ENCODE measurements at regions not wholly inside any gene's neighbourhood (a gene's known extent, or its start where the extent isn't known, plus 50 kb on each side); places are given as distances from the start of the nearest gene placed in this dataset.

DNA sequence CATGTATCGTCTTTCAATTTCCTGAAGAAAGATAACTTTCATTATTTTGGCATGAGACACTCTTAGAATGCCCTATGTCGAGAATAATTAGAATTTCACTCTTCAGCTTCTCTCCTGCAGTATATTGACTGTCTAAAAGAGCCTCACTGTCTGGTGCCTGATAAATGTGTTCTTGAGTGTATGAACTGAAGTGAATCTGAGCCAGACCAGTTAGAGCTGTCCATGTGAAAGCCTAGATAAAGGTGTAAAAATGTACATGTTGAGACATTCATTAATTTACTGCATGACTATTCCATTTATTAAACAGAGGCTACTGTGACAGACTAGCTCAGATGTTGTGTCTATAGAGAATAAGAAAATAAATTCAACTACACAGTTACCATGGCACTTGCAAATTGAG is 283.2 kb downstream of the PCDH18 start:
- Histone ChIP-seq H3K9me3 (ENCODE audit: control insufficient read depth, low read depth, low read length) (no peaks in the 10 kb centered on the region), H3K36me3 (ENCODE audit: control insufficient read depth, low read depth, low read length) (no peaks in the 10 kb centered on the region), H3K27ac (ENCODE audit: low read length) (no peak overlapping the region), H3K27me3 (ENCODE audit: control insufficient read depth, insufficient read depth, low read length) (no peaks in the 10 kb centered on the region), H3K9ac (ENCODE audit: low read length) (no peak overlapping the region), H3K4me3 (ENCODE audit: low read length) (no peak overlapping the region), H3K4me1 (ENCODE audit: control insufficient read depth, low read depth, low read length) (peaks cover 3% of the 10 kb centered on the region)

DNA sequence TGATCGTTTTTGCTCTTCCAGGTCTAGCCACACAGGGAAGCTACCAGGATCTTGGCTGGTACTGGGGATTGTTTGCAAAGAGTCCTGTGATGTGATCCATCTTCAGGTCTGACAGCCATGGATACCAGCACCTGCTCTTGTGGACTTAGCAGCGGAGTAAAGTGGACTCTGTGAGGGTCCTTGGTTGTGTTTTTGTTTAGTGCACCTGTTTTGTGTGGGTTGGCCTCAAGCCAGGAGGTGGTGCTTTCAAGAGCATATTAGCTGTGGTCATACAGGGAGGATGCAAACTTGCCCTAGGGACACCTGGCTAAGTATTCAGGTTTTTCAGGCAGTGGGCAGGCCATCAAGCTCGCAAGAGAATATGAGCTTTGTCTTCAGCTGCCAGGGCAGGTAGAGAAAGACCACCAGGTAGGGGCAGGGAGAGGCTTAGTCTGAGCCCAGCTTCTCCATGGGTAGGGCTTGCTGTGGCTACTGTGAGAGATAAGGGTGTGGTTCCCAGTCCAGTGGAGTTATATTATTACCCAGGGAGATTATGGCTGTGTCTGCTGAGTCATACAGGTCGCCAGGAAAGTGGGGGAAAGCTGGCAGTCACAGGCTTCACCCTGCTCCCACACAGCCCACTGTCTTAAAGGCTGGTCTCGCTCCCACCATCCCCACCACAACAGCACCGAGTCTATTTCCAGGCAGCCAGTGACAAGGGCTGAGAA is 293.7 kb downstream of the PCDH18 start:
- H3K27me3 ChIP-seq (ENCODE audit: control insufficient read depth, insufficient read depth, low read length), result no peaks in the 10 kb centered on the region
- no peaks in the 10 kb centered on the region for H3K36me3 ChIP-seq (ENCODE audit: control insufficient read depth, low read depth, low read length)
- H3K27ac ChIP-seq (ENCODE audit: low read length), result no peak overlapping the region
- no peaks in the 10 kb centered on the region for H3K9me3 ChIP-seq (ENCODE audit: control insufficient read depth, low read depth, low read length)
- H3K4me3 ChIP-seq (ENCODE audit: low read length), result no peak overlapping the region
- H3K9ac ChIP-seq (ENCODE audit: low read length), result no peak overlapping the region
- H3K4me1 ChIP-seq (ENCODE audit: control insufficient read depth, low read depth, low read length), result no peaks in the 10 kb centered on the region

GRCh38 chr4:137226900-137227299 is 305.4 kb downstream of the PCDH18 start:
- no peaks in the 10 kb centered on the region for H3K36me3 ChIP-seq (ENCODE audit: control insufficient read depth, low read depth, low read length)
- no peak overlapping the region for H3K27ac ChIP-seq (ENCODE audit: low read length)
- no peak overlapping the region for H3K4me3 ChIP-seq (ENCODE audit: low read length)
- H3K9me3 ChIP-seq (ENCODE audit: control insufficient read depth, low read depth, low read length), result no peaks in the 10 kb centered on the region
- H3K27me3 ChIP-seq (ENCODE audit: control insufficient read depth, insufficient read depth, low read length), result no peaks in the 10 kb centered on the region
- no peaks in the 10 kb centered on the region for H3K4me1 ChIP-seq (ENCODE audit: control insufficient read depth, low read depth, low read length)
- H3K9ac ChIP-seq (ENCODE audit: low read length), result no peak overlapping the region

DNA sequence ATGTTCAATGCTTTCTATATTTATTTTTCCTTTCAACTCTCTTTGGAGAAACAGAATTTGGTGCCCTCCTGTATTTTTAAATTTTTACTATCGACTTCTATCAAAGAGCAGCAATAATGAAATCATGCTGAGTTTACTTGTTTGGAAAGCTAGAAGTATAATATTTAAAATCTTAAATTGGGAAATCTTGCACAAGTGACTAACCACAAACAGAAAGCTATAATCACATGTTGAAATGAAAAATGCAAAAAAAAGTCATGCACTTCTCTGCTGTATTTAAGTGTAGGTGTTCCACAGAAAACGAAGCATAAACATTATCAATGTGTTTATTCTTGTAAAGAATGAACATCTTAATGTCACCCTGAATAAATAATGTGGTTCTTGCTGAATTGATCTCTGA is 306.1 kb downstream of the PCDH18 start:
- H3K4me3 ChIP-seq (ENCODE audit: low read length), result no peak overlapping the region
- H3K9ac ChIP-seq (ENCODE audit: low read length), result no peak overlapping the region
- no peaks in the 10 kb centered on the region for H3K36me3 ChIP-seq (ENCODE audit: control insufficient read depth, low read depth, low read length)
- H3K27ac ChIP-seq (ENCODE audit: low read length), result no peak overlapping the region
- H3K27me3 ChIP-seq (ENCODE audit: control insufficient read depth, insufficient read depth, low read length), result no peaks in the 10 kb centered on the region
- H3K4me1 ChIP-seq (ENCODE audit: control insufficient read depth, low read depth, low read length), result no peaks in the 10 kb centered on the region
- no peaks in the 10 kb centered on the region for H3K9me3 ChIP-seq (ENCODE audit: control insufficient read depth, low read depth, low read length)

GRCh38 chr4:137213372-137214173 is 318.7 kb downstream of the PCDH18 start:
- no peaks in the 10 kb centered on the region for H3K4me1 ChIP-seq (ENCODE audit: control insufficient read depth, low read depth, low read length)
- no peaks in the 10 kb centered on the region for H3K9me3 ChIP-seq (ENCODE audit: control insufficient read depth, low read depth, low read length)
- H3K36me3 ChIP-seq (ENCODE audit: control insufficient read depth, low read depth, low read length), result no peaks in the 10 kb centered on the region
- H3K27me3 ChIP-seq (ENCODE audit: control insufficient read depth, insufficient read depth, low read length), result no peaks in the 10 kb centered on the region
- no peak overlapping the region for H3K27ac ChIP-seq (ENCODE audit: low read length)
- no peak overlapping the region for H3K4me3 ChIP-seq (ENCODE audit: low read length)
- no peak overlapping the region for H3K9ac ChIP-seq (ENCODE audit: low read length)

DNA sequence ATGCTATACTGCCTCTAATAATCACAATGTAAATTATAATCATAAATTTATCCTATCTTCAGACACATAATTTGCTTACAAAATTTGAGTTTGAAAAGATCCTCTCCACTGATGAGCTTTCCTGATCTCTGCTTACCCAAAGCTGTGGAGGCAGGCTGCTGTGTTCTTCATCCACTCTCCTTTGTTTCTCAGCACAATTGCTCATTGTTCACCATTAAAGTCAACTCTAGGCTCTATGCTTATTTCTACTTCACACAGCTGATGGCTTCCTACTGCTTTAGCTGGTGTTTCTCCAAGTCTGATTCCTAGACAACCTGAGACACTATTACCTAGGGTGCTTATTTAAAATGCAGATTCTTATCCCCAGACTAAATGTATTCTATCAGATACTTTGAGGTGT is 319.7 kb downstream of the PCDH18 start:
- Histone ChIP-seq H3K27ac (ENCODE audit: low read length) (no peak overlapping the region), H3K4me3 (ENCODE audit: low read length) (no peak overlapping the region), H3K9ac (ENCODE audit: low read length) (no peak overlapping the region), H3K4me1 (ENCODE audit: control insufficient read depth, low read depth, low read length) (no peaks in the 10 kb centered on the region), H3K9me3 (ENCODE audit: control insufficient read depth, low read depth, low read length) (no peaks in the 10 kb centered on the region), H3K27me3 (ENCODE audit: control insufficient read depth, insufficient read depth, low read length) (no peaks in the 10 kb centered on the region), H3K36me3 (ENCODE audit: control insufficient read depth, low read depth, low read length) (no peaks in the 10 kb centered on the region)

- no peaks in the 10 kb centered on the region for H3K27me3 ChIP-seq (ENCODE audit: control insufficient read depth, insufficient read depth, low read length)
Observed at GRCh38 chr4:137209240-137209639, 323.1 kb downstream of the PCDH18 start.

GRCh38 chr4:137206781-137207180 is 325.5 kb downstream of the PCDH18 start:
- Histone ChIP-seq H3K27me3 (ENCODE audit: control insufficient read depth, insufficient read depth, low read length) (no peaks in the 10 kb centered on the region), H3K36me3 (ENCODE audit: control insufficient read depth, low read depth, low read length) (no peaks in the 10 kb centered on the region), H3K4me3 (ENCODE audit: low read length) (no peak overlapping the region), H3K9me3 (ENCODE audit: control insufficient read depth, low read depth, low read length) (no peaks in the 10 kb centered on the region), H3K9ac (ENCODE audit: low read length) (no peak overlapping the region), H3K27ac (ENCODE audit: low read length) (no peak overlapping the region), H3K4me1 (ENCODE audit: control insufficient read depth, low read depth, low read length) (no peaks in the 10 kb centered on the region)

More at GRCh38 chr4:137209240-137209639, 323.1 kb downstream of the PCDH18 start:
- no peaks in the 10 kb centered on the region for H3K9me3 ChIP-seq (ENCODE audit: control insufficient read depth, low read depth, low read length)
- H3K36me3 ChIP-seq (ENCODE audit: control insufficient read depth, low read depth, low read length), result no peaks in the 10 kb centered on the region
- H3K4me1 ChIP-seq (ENCODE audit: control insufficient read depth, low read depth, low read length), result no peaks in the 10 kb centered on the region
- no peak overlapping the region for H3K27ac ChIP-seq (ENCODE audit: low read length)
- no peak overlapping the region for H3K9ac ChIP-seq (ENCODE audit: low read length)
- H3K4me3 ChIP-seq (ENCODE audit: low read length), result no peak overlapping the region

DNA sequence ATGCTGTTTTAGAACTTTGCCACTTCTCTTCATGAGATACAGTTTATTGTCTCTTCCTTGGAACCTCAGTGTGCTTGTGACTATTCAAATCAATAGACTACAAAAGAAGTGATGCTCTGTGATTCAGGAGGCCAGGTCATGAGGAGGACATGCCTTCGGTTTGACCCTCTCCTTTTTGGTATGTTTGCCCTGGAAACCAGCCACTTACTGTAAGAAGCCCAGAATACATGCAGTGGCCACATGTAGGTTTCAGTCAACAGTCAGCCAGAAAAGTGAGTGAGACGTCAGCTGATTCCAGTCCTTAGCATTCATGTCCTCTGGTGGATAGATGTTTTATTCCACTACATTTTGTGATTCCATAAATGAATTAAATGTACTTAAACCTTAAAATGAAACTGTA is 328.7 kb downstream of the PCDH18 start:
- Histone ChIP-seq H3K9me3 (ENCODE audit: control insufficient read depth, low read depth, low read length) (no peaks in the 10 kb centered on the region), H3K36me3 (ENCODE audit: control insufficient read depth, low read depth, low read length) (no peaks in the 10 kb centered on the region), H3K27ac (ENCODE audit: low read length) (no peak overlapping the region), H3K4me3 (ENCODE audit: low read length) (no peak overlapping the region), H3K27me3 (ENCODE audit: control insufficient read depth, insufficient read depth, low read length) (no peaks in the 10 kb centered on the region), H3K4me1 (ENCODE audit: control insufficient read depth, low read depth, low read length) (peaks cover 6% of the 10 kb centered on the region), H3K9ac (ENCODE audit: low read length) (no peak overlapping the region)

- no peaks in the 10 kb centered on the region for H3K36me3 ChIP-seq (ENCODE audit: control insufficient read depth, low read depth, low read length)
- H3K9me3 ChIP-seq (ENCODE audit: control insufficient read depth, low read depth, low read length), result no peaks in the 10 kb centered on the region
- H3K9ac ChIP-seq (ENCODE audit: low read length), result no peak overlapping the region
- peaks cover 6% of the 10 kb centered on the region for H3K4me1 ChIP-seq (ENCODE audit: control insufficient read depth, low read depth, low read length)
- no peak overlapping the region for H3K27ac ChIP-seq (ENCODE audit: low read length)
- no peak overlapping the region for H3K4me3 ChIP-seq (ENCODE audit: low read length)
- H3K27me3 ChIP-seq (ENCODE audit: control insufficient read depth, insufficient read depth, low read length), result no peaks in the 10 kb centered on the region
Observed at GRCh38 chr4:137200322-137200721, 332.0 kb downstream of the PCDH18 start.

- Histone ChIP-seq H3K27ac (ENCODE audit: low read length) (no peak overlapping the region), H3K27me3 (ENCODE audit: control insufficient read depth, insufficient read depth, low read length) (no peaks in the 10 kb centered on the region), H3K9me3 (ENCODE audit: control insufficient read depth, low read depth, low read length) (no peaks in the 10 kb centered on the region), H3K9ac (ENCODE audit: low read length) (no peak overlapping the region), H3K36me3 (ENCODE audit: control insufficient read depth, low read depth, low read length) (no peaks in the 10 kb centered on the region), H3K4me1 (ENCODE audit: control insufficient read depth, low read depth, low read length) (peaks cover 6% of the 10 kb centered on the region), H3K4me3 (ENCODE audit: low read length) (no peak overlapping the region)
Observed at GRCh38 chr4:137198791-137199190, 333.5 kb downstream of the PCDH18 start.

DNA sequence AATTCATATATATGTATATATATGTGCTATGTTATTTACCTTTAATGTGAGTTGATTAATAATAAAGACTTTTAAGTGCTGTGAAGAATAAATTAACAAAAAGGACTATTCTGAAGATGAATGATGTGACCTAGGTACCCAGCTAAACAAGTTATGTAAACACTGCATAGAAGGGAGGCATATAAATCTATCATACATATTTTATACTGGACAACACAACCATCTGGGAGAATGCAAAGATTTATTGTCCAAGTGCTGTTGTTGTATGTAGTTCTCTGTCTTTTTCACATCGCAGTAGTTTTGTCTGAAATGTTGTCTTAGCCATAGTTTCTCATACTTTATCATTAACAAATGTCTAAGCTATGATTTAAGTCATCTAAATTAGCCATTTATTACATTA is 337.6 kb downstream of the PCDH18 start:
- no peak overlapping the region for H3K4me3 ChIP-seq (ENCODE audit: low read length)
- H3K36me3 ChIP-seq (ENCODE audit: control insufficient read depth, low read depth, low read length), result no peaks in the 10 kb centered on the region
- no peaks in the 10 kb centered on the region for H3K4me1 ChIP-seq (ENCODE audit: control insufficient read depth, low read depth, low read length)
- H3K9ac ChIP-seq (ENCODE audit: low read length), result no peak overlapping the region
- H3K9me3 ChIP-seq (ENCODE audit: control insufficient read depth, low read depth, low read length), result no peaks in the 10 kb centered on the region
- H3K27ac ChIP-seq (ENCODE audit: low read length), result no peak overlapping the region
- no peaks in the 10 kb centered on the region for H3K27me3 ChIP-seq (ENCODE audit: control insufficient read depth, insufficient read depth, low read length)
